Endothelial cell of umbilical vein (primary cell): ENCODE measurements at regions not wholly inside any gene's neighbourhood (a gene's known extent, or its start where the extent isn't known, plus 50 kb on each side); places are given as distances from the start of the nearest gene placed in this dataset.

Experiments used
- BruUV-seq: library from RNA; stranded (reverse); fragments of 400-500 nt; replicated peaks from 2 replicates; lab custom pipeline; 2021; lab: Mats Ljungman, UMichigan
- CTCF ChIA-PET: fragments of 300-600, 350-600 bp; sonication (Branson Sonifier 250); formaldehyde crosslinking; loops from one replicate; lab custom pipeline; 2021; ENCODE audit warnings: antibody characterized with exemption, inconsistent platforms; lab: Charles Lee
- POLR2A ChIA-PET: fragments of 300-600, 350-600 bp; sonication (Branson Sonifier 250); formaldehyde crosslinking; loops from one replicate; lab custom pipeline; 2021; ENCODE audit warnings: antibody characterized with exemption, inconsistent platforms; lab: Charles Lee
- DNase-seq: peaks from one replicate; pipeline ENCODE4 v3.0.0-alpha.2; 2011; ENCODE audit warnings: low read depth, low spot score
- FAIRE-seq: peaks from 2 replicates; lab custom pipeline; 2011; peaks lifted over from hg19 to GRCh38; lab: Jason Lieb, UNC
- H2AFZ ChIP-seq: 2 replicates; pipeline ENCODE4 v1.6.0; 2012; ENCODE audit warnings: low read depth, low read length, control low read depth, inconsistent platforms
- H3K27ac ChIP-seq: 2 replicates; pipeline ENCODE4 v1.5.1; 2011; ENCODE audit warnings: low read depth, mild to moderate bottlenecking, control low read depth, low read length, moderate library complexity; ENCODE audit not compliant: insufficient read depth
- H3K27me3 ChIP-seq, 2 experiments: 2 replicates each; pipeline versions ENCODE4 v1.6.0 to v1.6.1; 2011; ENCODE audit warnings: low read length in 2 of 2, mixed read lengths in 1 of 2; ENCODE audit not compliant: control insufficient read depth in 2 of 2, insufficient read depth in 2 of 2
- H3K36me3 ChIP-seq, 2 experiments: 2 replicates in 1 of 2; 3 replicates in 1 of 2; pipeline ENCODE4 v1.5.1; 2011; ENCODE audit warnings: low read length in 2 of 2, mild to moderate bottlenecking in 1 of 2, moderate library complexity in 1 of 2; ENCODE audit not compliant: control insufficient read depth in 2 of 2, insufficient read depth in 2 of 2; ENCODE audit errors: extremely low read depth in 1 of 2
- H3K4me1 ChIP-seq: 3 replicates; pipeline ENCODE4 v1.5.1; 2011; ENCODE audit warnings: mild to moderate bottlenecking, low read length; ENCODE audit not compliant: control insufficient read depth, insufficient read depth; ENCODE audit errors: extremely low read depth
- H3K4me2 ChIP-seq: 2 replicates; pipeline ENCODE4 v1.6.1; 2011; ENCODE audit warnings: low read length, control low read depth, mixed read lengths; ENCODE audit not compliant: insufficient read depth
- H3K4me3 ChIP-seq, 3 experiments: fragments of 200-600 bp in 1 of 3; sonication (generic), shearing (Covaris generic) in 1 of 3; replicated peaks in 1 of 3; 2 replicates each; pipeline ENCODE4 v1.5.1; 2011 to 2016; ENCODE audit warnings: control low read depth in 3 of 3, low read length in 3 of 3, mild to moderate bottlenecking in 2 of 3, inconsistent platforms in 1 of 3, low read depth in 1 of 3, moderate library complexity in 1 of 3; ENCODE audit not compliant: insufficient read depth in 1 of 3
- H3K79me2 ChIP-seq: 2 replicates; pipeline ENCODE4 v1.6.0; 2012; ENCODE audit warnings: low read length, inconsistent platforms; ENCODE audit not compliant: control insufficient read depth, insufficient read depth
- H3K9ac ChIP-seq: replicated peaks from 2 replicates; pipeline ENCODE3; 2011; ENCODE audit warnings: low read length, control low read depth; ENCODE audit not compliant: insufficient read depth; ENCODE audit errors: extremely low read depth
- H3K9me1 ChIP-seq: replicated peaks from 3 replicates; pipeline ENCODE4 v1.6.0; 2011; ENCODE audit warnings: mild to moderate bottlenecking, low read length; ENCODE audit not compliant: control insufficient read depth, insufficient read depth; ENCODE audit errors: extremely low read depth
- H3K9me3 ChIP-seq: replicated peaks from 2 replicates; pipeline ENCODE4 v1.5.1; 2012; ENCODE audit warnings: low read length, inconsistent platforms; ENCODE audit not compliant: control insufficient read depth, insufficient read depth
- H4K20me1 ChIP-seq: replicated peaks from 2 replicates; pipeline ENCODE3; 2011; ENCODE audit warnings: mild to moderate bottlenecking, low read length; ENCODE audit not compliant: control insufficient read depth, insufficient read depth; ENCODE audit errors: extremely low read depth
- CTCF ChIP-seq, 2 donors: IDR thresholded peaks; 1 replicate in 1 of 2; 2 replicates in 1 of 2; pipeline ENCODE4 v1.5.1; 2011; ENCODE audit warnings: low read length in 2 of 2, mild to moderate bottlenecking in 2 of 2, moderate library complexity in 2 of 2, control low read depth in 1 of 2, inconsistent platforms in 1 of 2, low read depth in 1 of 2; ENCODE audit not compliant: insufficient read depth in 1 of 2; ENCODE audit errors: extremely low read depth in 1 of 2
- EZH2 ChIP-seq: IDR thresholded peaks from 2 replicates; pipeline ENCODE4 v1.6.1; 2012; ENCODE audit warnings: borderline replicate concordance, low read depth, mild to moderate bottlenecking, moderate library complexity, low read length, inconsistent platforms; ENCODE audit not compliant: severe bottlenecking
- FOS ChIP-seq: IDR thresholded peaks from 2 replicates; pipeline ENCODE4 v1.6.1; 2011; ENCODE audit warnings: mild to moderate bottlenecking, low read length, moderate library complexity, borderline replicate concordance; ENCODE audit not compliant: insufficient read depth
- GATA2 ChIP-seq: IDR thresholded peaks from 2 replicates; pipeline ENCODE4 v1.7.0; 2011; ENCODE audit warnings: low read depth, mild to moderate bottlenecking, moderate library complexity, mixed read lengths, low read length; ENCODE audit not compliant: insufficient read length, insufficient read depth
- JUN ChIP-seq: IDR thresholded peaks from 2 replicates; pipeline ENCODE4 v1.6.1; 2011; ENCODE audit warnings: borderline replicate concordance, low read depth; ENCODE audit not compliant: insufficient read length, insufficient read depth
- MAX ChIP-seq: IDR thresholded peaks from 2 replicates; pipeline ENCODE4 v1.6.1; 2011; ENCODE audit not compliant: insufficient read depth, insufficient read length
- MYC ChIP-seq: IDR thresholded peaks from one replicate; pipeline ENCODE4 v1.6.1; 2011; ENCODE audit warnings: mild to moderate bottlenecking, low read depth, low read length
- POLR2A ChIP-seq: IDR thresholded peaks from 2 replicates; pipeline ENCODE4 v1.6.1; 2012; ENCODE audit warnings: low read depth, mild to moderate bottlenecking, control low read depth, low read length
- POLR2AphosphoS5 ChIP-seq: IDR thresholded peaks from 2 replicates; pipeline ENCODE4 v1.6.1; 2012; ENCODE audit warnings: low read depth, mild to moderate bottlenecking, control low read depth, low read length, moderate library complexity; ENCODE audit not compliant: insufficient read depth
- dilution Hi-C: fragments of 300-500 bp; cut with MboI; formaldehyde crosslinking; loops from one replicate; pipeline ENCODE4 v1.15.0; 2019; ENCODE audit warnings: low sequenced_read_pairs; ENCODE audit not compliant: extremely low pct_ligation_motif_present
- intact Hi-C: fragments of 100-400 bp; cut with micrococcal nuclease; formaldehyde crosslinking; loops from one replicate; pipeline ENCODE4 v1.10.0; 2022

GRCh38 chr10:120983721-120984120 is 132.6 kb downstream of the WDR11 start:
- TF ChIP-seq POLR2AphosphoS5 = no peak
- no peak for TF ChIP-seq MYC
- TF ChIP-seq FOS = no peak
- no peak for TF ChIP-seq GATA2
- no peak for TF ChIP-seq JUN
- TF ChIP-seq EZH2 = no peak
- TF ChIP-seq MAX = no peak
- TF ChIP-seq POLR2A = no peak
- no peak for TF ChIP-seq CTCF (IDR thresholded peaks at IDR 0.05; ENCODE audit: extremely low read depth in 1 of 2, insufficient read depth in 1 of 2, low read depth in 1 of 2, low read length in 2 of 2)
- Histone ChIP-seq H3K9me3 (no peaks in the 10 kb centered on the region), H3K27me3 (peaks cover 8 to 11% of the 10 kb centered on the region in 2 experiments), H2AFZ (no peak overlapping the region), H3K9ac (no peak overlapping the region), H3K4me3 (no peak overlapping the region), H3K27ac (no peak overlapping the region), H3K36me3 (no peaks in the 10 kb centered on the region), H3K4me2 (no peak overlapping the region), H4K20me1 (no peaks in the 10 kb centered on the region), H3K79me2 (no peaks in the 10 kb centered on the region), H3K4me1 (no peaks in the 10 kb centered on the region), H3K9me1 (no peaks in the 10 kb centered on the region)
- POLR2A ChIA-PET = no interaction called here
- no peak for DNase-seq
- FAIRE-seq = no peak
- no TSS peak for BruUV-seq
- dilution Hi-C loops (no loop called here), intact Hi-C loops (no loop called here)
- CTCF ChIA-PET = no interaction called here
